H1 (cell line): ENCODE measurements at regions not wholly inside any gene's neighbourhood (a gene's known extent, or its start where the extent isn't known, plus 50 kb on each side); places are given as distances from the start of the nearest gene placed in this dataset.

ENCODE experiments used
- CTCF ChIA-PET: fragments of 300-600 bp; sonication (Branson Sonifier 250); formaldehyde crosslinking; loops from one replicate; lab custom pipeline; 2021; ENCODE audit not compliant: partially characterized antibody; lab: Charles Lee
- POLR2A ChIA-PET: fragments of 300-600 bp; sonication (Branson Sonifier 250); formaldehyde crosslinking; loops from one replicate; lab custom pipeline; 2021; ENCODE audit warnings: inconsistent platforms; ENCODE audit not compliant: partially characterized antibody; lab: Charles Lee
- DNase-seq, 2 experiments: peaks; one replicate each; pipeline versions ENCODE4 v3.0.0 to v3.0.0-alpha.2; 2010 to 2022; ENCODE audit warnings: low spot score in 2 of 2, low read depth in 1 of 2, mixed read lengths in 1 of 2
- FAIRE-seq: peaks from 2 replicates; lab custom pipeline; 2011; peaks lifted over from hg19 to GRCh38; lab: Jason Lieb, UNC
- H2AFZ ChIP-seq: 2 replicates; pipeline ENCODE4 v1.8.1; 2012; ENCODE audit warnings: low read length, inconsistent platforms
- H2AK5ac ChIP-seq: 2 replicates; pipeline ENCODE4 v1.6.1; 2013; ENCODE audit warnings: low read depth, low read length
- H2BK120ac ChIP-seq: replicated peaks from 2 replicates; pipeline ENCODE3; 2013; ENCODE audit warnings: low read depth, low read length, inconsistent platforms
- H2BK12ac ChIP-seq: 2 replicates; pipeline ENCODE4 v1.6.1; 2013; ENCODE audit warnings: low read depth, low read length
- H2BK15ac ChIP-seq: 2 replicates; pipeline ENCODE4 v1.6.1; 2013; ENCODE audit warnings: low read length
- H2BK20ac ChIP-seq: 2 replicates; pipeline ENCODE4 v1.6.1; 2013; ENCODE audit warnings: low read length
- H2BK5ac ChIP-seq: 2 replicates; pipeline ENCODE4 v1.6.1; 2013; ENCODE audit warnings: low read depth, low read length
- H3K14ac ChIP-seq: 2 replicates; pipeline ENCODE4 v1.6.1; 2013; ENCODE audit warnings: inconsistent platforms; ENCODE audit not compliant: insufficient read length
- H3K18ac ChIP-seq: 2 replicates; pipeline ENCODE4 v1.6.1; 2013; ENCODE audit warnings: low read length; ENCODE audit errors: extremely low read depth
- H3K23ac ChIP-seq: 2 replicates; pipeline ENCODE4 v1.6.1; 2013; ENCODE audit warnings: inconsistent platforms; ENCODE audit not compliant: insufficient read length
- H3K23me2 ChIP-seq: 2 replicates; pipeline ENCODE4 v1.6.1; 2013; ENCODE audit warnings: low read depth, low read length
- H3K27ac ChIP-seq: 2 replicates; pipeline ENCODE4 v1.6.1; 2011; ENCODE audit warnings: low read depth, low read length, inconsistent platforms
- H3K27me3 ChIP-seq, 4 experiments: replicated peaks in 1 of 4; 1 replicate in 1 of 4; 2 replicates in 3 of 4; pipeline versions ENCODE4 v1.6.1 to v1.8.1; 2011 to 2013; ENCODE audit warnings: low read length in 3 of 4, mild to moderate bottlenecking in 3 of 4, inconsistent platforms in 2 of 4, mixed read lengths in 2 of 4, moderate library complexity in 1 of 4; ENCODE audit not compliant: control insufficient read depth in 3 of 4, insufficient read depth in 3 of 4; ENCODE audit errors: extremely low read depth in 1 of 4
- H3K36me3 ChIP-seq, 4 experiments: 2 replicates each; pipeline versions ENCODE4 v1.6.1 to v1.8.1; 2011 to 2013; ENCODE audit warnings: mild to moderate bottlenecking in 4 of 4, low read length in 3 of 4, moderate library complexity in 2 of 4, control low read depth in 1 of 4, inconsistent platforms in 1 of 4; ENCODE audit not compliant: insufficient read depth in 4 of 4, control insufficient read depth in 2 of 4
- H3K4ac ChIP-seq: replicated peaks from 2 replicates; pipeline ENCODE3; 2013; ENCODE audit warnings: low read length, low read depth, mixed read lengths, inconsistent platforms; ENCODE audit not compliant: insufficient read length
- H3K4me1 ChIP-seq, 4 experiments: replicated peaks in 1 of 4; 1 replicate in 1 of 4; 2 replicates in 3 of 4; pipeline versions ENCODE4 v1.6.1 to v1.8.1; 2011 to 2013; ENCODE audit warnings: low read length in 3 of 4, inconsistent platforms in 2 of 4, mixed read lengths in 1 of 4; ENCODE audit not compliant: insufficient read depth in 4 of 4, control insufficient read depth in 3 of 4
- H3K4me2 ChIP-seq, 2 experiments: 2 replicates each; pipeline versions ENCODE4 v1.6.1 to v1.8.1; 2011 to 2013; ENCODE audit warnings: low read depth in 2 of 2, low read length in 2 of 2, control low read depth in 1 of 2, inconsistent platforms in 1 of 2, mild to moderate bottlenecking in 1 of 2; ENCODE audit not compliant: insufficient read depth in 1 of 2
- H3K4me3 ChIP-seq, 4 experiments: fragments of 200-600, 300-600 bp in 1 of 4; sonication (generic), shearing (Covaris generic), sonication (Bioruptor Twin) in 1 of 4; 2 replicates each; pipeline versions ENCODE4 v1.5.1 to v1.8.1; 2011 to 2016; ENCODE audit warnings: low read length in 4 of 4, low read depth in 3 of 4, control low read depth in 2 of 4, inconsistent platforms in 2 of 4, mild to moderate bottlenecking in 2 of 4, mixed read lengths in 1 of 4, moderate library complexity in 1 of 4; ENCODE audit not compliant: insufficient read depth in 2 of 4; ENCODE audit errors: extremely low read depth in 1 of 4
- H3K56ac ChIP-seq: replicated peaks from 2 replicates; pipeline ENCODE3; 2013; ENCODE audit warnings: low read depth, mild to moderate bottlenecking, mixed read lengths, low read length, inconsistent platforms; ENCODE audit not compliant: insufficient read length
- H3K79me1 ChIP-seq: 2 replicates; pipeline ENCODE4 v1.6.1; 2013; ENCODE audit warnings: low read depth, low read length, control low read depth
- H3K79me2 ChIP-seq, 2 experiments: 2 replicates each; pipeline versions ENCODE4 v1.6.1 to v1.8.1; 2012 to 2013; ENCODE audit warnings: low read length in 2 of 2, mild to moderate bottlenecking in 2 of 2, inconsistent platforms in 1 of 2; ENCODE audit not compliant: insufficient read depth in 2 of 2, control insufficient read depth in 1 of 2
- H3K9ac ChIP-seq, 4 experiments: replicated peaks in 1 of 4; 1 replicate in 1 of 4; 2 replicates in 3 of 4; pipeline versions ENCODE4 v1.6.1 to v1.8.1; 2011 to 2013; ENCODE audit warnings: low read depth in 3 of 4, low read length in 3 of 4, control low read depth in 2 of 4, mild to moderate bottlenecking in 2 of 4, moderate library complexity in 2 of 4, inconsistent platforms in 1 of 4; ENCODE audit errors: extremely low read depth in 1 of 4
- H3K9me3 ChIP-seq, 2 experiments: 2 replicates each; pipeline versions ENCODE4 v1.6.1 to v1.8.1; 2012 to 2013; ENCODE audit warnings: mild to moderate bottlenecking in 2 of 2, moderate library complexity in 2 of 2, control low read depth in 1 of 2, inconsistent platforms in 1 of 2, low read depth in 1 of 2, low read length in 1 of 2, mixed read lengths in 1 of 2; ENCODE audit not compliant: insufficient read depth in 2 of 2
- H4K20me1 ChIP-seq, 2 experiments: replicated peaks in 1 of 2; 2 replicates each; pipeline versions ENCODE3 to v1.8.1; 2011 to 2013; ENCODE audit warnings: inconsistent platforms in 2 of 2, low read length in 2 of 2, mild to moderate bottlenecking in 1 of 2; ENCODE audit not compliant: insufficient read depth in 2 of 2, control insufficient read depth in 1 of 2
- H4K5ac ChIP-seq: 2 replicates; pipeline ENCODE4 v1.6.1; 2013; ENCODE audit warnings: low read length, low read depth, mixed read lengths, inconsistent platforms; ENCODE audit not compliant: insufficient read length
- H4K8ac ChIP-seq: 2 replicates; pipeline ENCODE4 v1.8.0; 2013; ENCODE audit warnings: mild to moderate bottlenecking, moderate library complexity, low read length, inconsistent platforms; ENCODE audit not compliant: insufficient read depth; ENCODE audit errors: extremely low read depth
- H4K91ac ChIP-seq: replicated peaks from 2 replicates; pipeline ENCODE3; 2013; ENCODE audit warnings: low read length, mixed read lengths, inconsistent platforms; ENCODE audit not compliant: insufficient read length
- CEBPB ChIP-seq: IDR thresholded peaks from 2 replicates; pipeline ENCODE4 v1.6.1; 2012; ENCODE audit warnings: low read depth, low read length
- CHD2 ChIP-seq: IDR thresholded peaks from 2 replicates; pipeline ENCODE4 v1.6.1; 2012; ENCODE audit warnings: low read length, improper control_type of control experiment
- E2F6 ChIP-seq: IDR thresholded peaks from 2 replicates; pipeline ENCODE4 v1.6.1; 2012; ENCODE audit warnings: inconsistent platforms
- GABPA ChIP-seq: IDR thresholded peaks from 2 replicates; pipeline ENCODE4 v1.6.1; 2011; ENCODE audit warnings: mild to moderate bottlenecking, low read length, moderate library complexity, borderline replicate concordance; ENCODE audit not compliant: insufficient read depth
- KDM1A ChIP-seq: fragments of 200-600, 300-600 bp; sonication (generic); IDR thresholded peaks from 2 replicates; pipeline ENCODE4 v1.7.1; 2016; ENCODE audit warnings: mild to moderate bottlenecking, low read length, borderline replicate concordance
- NRF1 ChIP-seq: IDR thresholded peaks from 2 replicates; pipeline ENCODE4 v1.6.1; 2011; ENCODE audit warnings: mild to moderate bottlenecking, low read depth, low read length, improper control_type of control experiment
- RXRA ChIP-seq: IDR thresholded peaks from 2 replicates; pipeline ENCODE4 v1.6.1; 2011; ENCODE audit warnings: low read depth, mild to moderate bottlenecking, low read length, moderate library complexity; ENCODE audit not compliant: insufficient read depth
- SP2 ChIP-seq: IDR thresholded peaks from 2 replicates; pipeline ENCODE4 v1.6.1; 2012; ENCODE audit warnings: mild to moderate bottlenecking, low read length, inconsistent platforms
- SRF ChIP-seq: IDR thresholded peaks from 2 replicates; pipeline ENCODE4 v1.6.1; 2011; ENCODE audit warnings: mild to moderate bottlenecking, low read depth, low read length, moderate library complexity
- USF2 ChIP-seq: IDR thresholded peaks from 2 replicates; pipeline ENCODE4 v1.6.1; 2011; ENCODE audit warnings: low read length, improper control_type of control experiment
- WGBS, 2 experiments: shearing (Covaris generic) in 1 of 2; methylation state at CpG; one replicate each; pipeline versions ENCODE4 v1.1.6 to v1.1.7; 2013 to 2015; ENCODE audit warnings: low lambda C conversion rate in 2 of 2, mixed read lengths in 2 of 2, inconsistent platforms in 1 of 2, low coverage in 1 of 2, missing lambda C conversion rate in 1 of 2; ENCODE audit not compliant: insufficient replicate concordance in 2 of 2, insufficient coverage in 1 of 2, insufficient read length in 1 of 2; ENCODE audit errors: extremely low coverage in 1 of 2, missing lambda C conversion rate in 1 of 2; 5-methylcytosine and 5-hydroxymethylcytosine counted together

GRCh38 chr10:120385992-120386391, 71.0 kb upstream of the PLPP4 start:
- H3K79me2 ChIP-seq = no peaks in the 10 kb centered on the region
- FAIRE-seq = no peak
- no peak for DNase-seq
- H2BK5ac ChIP-seq = no peak overlapping the region
- H4K91ac ChIP-seq = no peak overlapping the region
- H2BK120ac ChIP-seq = no peak overlapping the region
- no peak overlapping the region for H3K23ac ChIP-seq
- TF ChIP-seq USF2 (no peak), E2F6 (no peak), KDM1A (no peak), RXRA (no peak), SP2 (no peak), CHD2 (no peak), NRF1 (no peak), SRF (no peak), CEBPB (no peak), GABPA (no peak)
- no peaks in the 10 kb centered on the region for H4K20me1 ChIP-seq
- ChIA-PET POLR2A (no interaction called here), CTCF (no interaction called here)
- H3K4ac ChIP-seq = no peak overlapping the region
- H3K36me3 ChIP-seq = no peaks in the 10 kb centered on the region
- no peak overlapping the region for H3K14ac ChIP-seq
- no peak overlapping the region for H2AFZ ChIP-seq
- whole genome bisulfite sequencing, 2 experiments = 92% methylated on average over 4 of the region's 4 CpGs; no CpG with 5 or more reads in 1 of the 2 experiments
- H2BK15ac ChIP-seq = no peak overlapping the region
- peaks cover 0 to 5% (median 0%) of the 10 kb centered on the region in 4 experiments; a peak in 2 of 7 replicates for H3K4me1 ChIP-seq
- no peak overlapping the region for H3K4me2 ChIP-seq
- H3K27ac ChIP-seq = no peak overlapping the region
- no peaks in the 10 kb centered on the region; the same call in 1 of the 2 replicates for H3K79me1 ChIP-seq
- H3K27me3 ChIP-seq = no peaks in the 10 kb centered on the region
- H4K8ac ChIP-seq = no peak overlapping the region
- H3K9me3 ChIP-seq = no peaks in the 10 kb centered on the region
- H3K18ac ChIP-seq = no peak overlapping the region
- no peak overlapping the region for H2BK20ac ChIP-seq
- H3K9ac ChIP-seq = no peak overlapping the region
- no peak overlapping the region for H2BK12ac ChIP-seq
- no peaks in the 10 kb centered on the region; the same call in 1 of the 2 replicates for H3K23me2 ChIP-seq
- H4K5ac ChIP-seq = no peak overlapping the region
- no peak overlapping the region for H3K4me3 ChIP-seq
- no peak overlapping the region for H2AK5ac ChIP-seq
- H3K56ac ChIP-seq = no peak overlapping the region
